ENCODE measurements at regions not wholly inside any gene's neighbourhood (a gene's known extent, or its start where the extent isn't known, plus 50 kb on each side); places are given as distances from the start of the nearest gene placed in this dataset.

GRCh38 chr10:121231079-121231478, 367.2 kb downstream of the FGFR2 start:
- intact Hi-C loops (cut with DNase I; ENCODE audit: low total_unique reads) (no loop called here), in situ Hi-C loops (cut with MboI; ENCODE audit: low sequenced_read_pairs in 4 of 4) (no loop called here)
- ATAC-seq (no peak), DNase-seq (no peak)
- no peak overlapping the region for H3K27ac ChIP-seq
- no peaks in the 10 kb centered on the region for H3K4me1 ChIP-seq
- TF ChIP-seq POLR2A (IDR thresholded peaks at IDR 0.05): no peak
- TF ChIP-seq CTCF (IDR thresholded peaks at IDR 0.05 in 4 of 5, conservative IDR thresholded peaks at IDR 0.05 in 1 of 5): no peak
- H3K27me3 ChIP-seq: no peaks in the 10 kb centered on the region
- no peak overlapping the region for H3K4me3 ChIP-seq
- H3K9me3 ChIP-seq: no peaks in the 10 kb centered on the region
- no peaks in the 10 kb centered on the region for H3K36me3 ChIP-seq

- in situ Hi-C loops (cut with MboI; ENCODE audit: low sequenced_read_pairs in 4 of 4): no loop called here
- no peak for ATAC-seq
- H3K36me3 ChIP-seq: no peaks in the 10 kb centered on the region
Observed at GRCh38 chr10:121232494-121232893, 365.8 kb downstream of the FGFR2 start.

GRCh38 chr10:121235692-121236091, 362.6 kb downstream of the FGFR2 start:
- Histone ChIP-seq H3K4me1 (no peaks in the 10 kb centered on the region), H3K27ac (no peak overlapping the region), H3K9me3 (no peaks in the 10 kb centered on the region), H3K27me3 (no peaks in the 10 kb centered on the region), H3K4me3 (no peak overlapping the region), H3K36me3 (no peaks in the 10 kb centered on the region)
- ATAC-seq (no peak), DNase-seq (no peak)
- intact Hi-C loops (cut with DNase I; ENCODE audit: low total_unique reads) (no loop called here), in situ Hi-C loops (cut with MboI; ENCODE audit: low sequenced_read_pairs in 4 of 4) (no loop called here)
- TF ChIP-seq CTCF (IDR thresholded peaks at IDR 0.05 in 4 of 5, conservative IDR thresholded peaks at IDR 0.05 in 1 of 5) (no peak), POLR2A (IDR thresholded peaks at IDR 0.05) (no peak)

More at GRCh38 chr10:121232494-121232893, 365.8 kb downstream of the FGFR2 start:
- Histone ChIP-seq H3K4me1 (no peaks in the 10 kb centered on the region), H3K4me3 (no peak overlapping the region), H3K9me3 (no peaks in the 10 kb centered on the region), H3K27ac (no peak overlapping the region), H3K27me3 (no peaks in the 10 kb centered on the region)
- DNase-seq: no peak
- TF ChIP-seq POLR2A (IDR thresholded peaks at IDR 0.05): no peak
- TF ChIP-seq CTCF (IDR thresholded peaks at IDR 0.05 in 4 of 5, conservative IDR thresholded peaks at IDR 0.05 in 1 of 5): no peak
- intact Hi-C loops (cut with DNase I; ENCODE audit: low total_unique reads): no loop called here

GRCh38 chr10:121236621-121237020, 361.6 kb downstream of the FGFR2 start:
- no peak overlapping the region for H3K4me3 ChIP-seq
- H3K9me3 ChIP-seq: no peaks in the 10 kb centered on the region
- no peaks in the 10 kb centered on the region for H3K27me3 ChIP-seq
- H3K36me3 ChIP-seq: no peaks in the 10 kb centered on the region
- DNase-seq (no peak), ATAC-seq (no peak)
- H3K4me1 ChIP-seq: no peaks in the 10 kb centered on the region
- H3K27ac ChIP-seq: no peak overlapping the region
- in situ Hi-C loops (cut with MboI; ENCODE audit: low sequenced_read_pairs in 4 of 4) (no loop called here), intact Hi-C loops (cut with DNase I; ENCODE audit: low total_unique reads) (no loop called here)
- TF ChIP-seq CTCF (IDR thresholded peaks at IDR 0.05 in 4 of 5, conservative IDR thresholded peaks at IDR 0.05 in 1 of 5) (no peak), POLR2A (IDR thresholded peaks at IDR 0.05) (no peak)

- H3K4me1 ChIP-seq: no peaks in the 10 kb centered on the region
- no peak overlapping the region for H3K4me3 ChIP-seq
- in situ Hi-C loops (cut with MboI; ENCODE audit: low sequenced_read_pairs in 4 of 4) (no loop called here), intact Hi-C loops (cut with DNase I; ENCODE audit: low total_unique reads) (no loop called here)
- H3K27me3 ChIP-seq: no peaks in the 10 kb centered on the region
- ATAC-seq (no peak), DNase-seq (no peak)
- H3K36me3 ChIP-seq: no peaks in the 10 kb centered on the region
- TF ChIP-seq CTCF (IDR thresholded peaks at IDR 0.05 in 4 of 5, conservative IDR thresholded peaks at IDR 0.05 in 1 of 5): no peak
- TF ChIP-seq POLR2A (IDR thresholded peaks at IDR 0.05): no peak
- H3K27ac ChIP-seq: no peak overlapping the region
- H3K9me3 ChIP-seq: no peaks in the 10 kb centered on the region
Observed at GRCh38 chr10:121237718-121238117, 360.5 kb downstream of the FGFR2 start.

Data from gastrocnemius medialis (tissue), 4 donors.